Activated T-cell treated with anti-CD3 and anti-CD28 coated beads, Interleukin-2, amount 50 U/mL, for 24 hours (primary cell): ENCODE measurements at regions not wholly inside any gene's neighbourhood (a gene's known extent, or its start where the extent isn't known, plus 50 kb on each side); places are given as distances from the start of the nearest gene placed in this dataset.
"Not testable (repeated sequence)": the region's sequence is repeated elsewhere in the genome, so short reads cannot be mapped to it uniquely, and the experiment has no call there.

ENCODE experiments used
- DNase-seq: peaks from one replicate; pipeline ENCODE4 v3.0.0-alpha.2; 2020
- H3K27ac Mint-ChIP-seq: 2 replicates; pipeline ENCODE4 v1.8.0; 2020; ENCODE audit warnings: mild to moderate bottlenecking, mixed read lengths
- H3K27me3 Mint-ChIP-seq: 2 replicates; pipeline ENCODE4 v1.8.0; 2020; ENCODE audit warnings: mixed read lengths
- H3K36me3 Mint-ChIP-seq: 2 replicates; pipeline ENCODE4 v1.8.0; 2020; ENCODE audit warnings: low read depth, mixed read lengths
- H3K4me1 Mint-ChIP-seq: 2 replicates; pipeline ENCODE4 v1.8.0; 2020; ENCODE audit warnings: low read depth, mixed read lengths
- H3K4me3 Mint-ChIP-seq: 2 replicates; pipeline ENCODE4 v1.8.0; 2020; ENCODE audit warnings: mild to moderate bottlenecking, moderate library complexity, mixed read lengths
- H3K9me3 Mint-ChIP-seq: 2 replicates; pipeline ENCODE4 v1.8.0; 2020; ENCODE audit warnings: mixed read lengths

- no peak for DNase-seq
- no peaks in the 10 kb centered on the region for H3K4me1 Mint-ChIP-seq
- peaks cover 4% of the 10 kb centered on the region for H3K9me3 Mint-ChIP-seq
- no peak overlapping the region for H3K27ac Mint-ChIP-seq
- H3K36me3 Mint-ChIP-seq, result no peaks in the 10 kb centered on the region
- no peak overlapping the region for H3K4me3 Mint-ChIP-seq
- H3K27me3 Mint-ChIP-seq, result no peaks in the 10 kb centered on the region
Observed at GRCh38 chr3:94379264-94379663, 316.4 kb downstream of the NSUN3 start.

GRCh38 chr3:94394885-94395284 is 332.0 kb downstream of the NSUN3 start:
- Mint-ChIP-seq H3K9me3 (peaks cover 3% of the 10 kb centered on the region), H3K27ac (no peak overlapping the region), H3K4me1 (no peaks in the 10 kb centered on the region), H3K4me3 (no peak overlapping the region), H3K36me3 (no peaks in the 10 kb centered on the region), H3K27me3 (no peaks in the 10 kb centered on the region)
- DNase-seq, result no peak

- Mint-ChIP-seq H3K36me3 (no peaks in the 10 kb centered on the region), H3K4me1 (no peaks in the 10 kb centered on the region), H3K9me3 (peaks cover 3% of the 10 kb centered on the region), H3K27me3 (no peaks in the 10 kb centered on the region), H3K27ac (no peak overlapping the region), H3K4me3 (no peak overlapping the region)
- no peak for DNase-seq
Observed at GRCh38 chr3:94395851-94396250, 333.0 kb downstream of the NSUN3 start.

GRCh38 chr3:94398036-94398435 is 335.2 kb downstream of the NSUN3 start:
- Mint-ChIP-seq H3K27me3 (no peaks in the 10 kb centered on the region), H3K36me3 (no peaks in the 10 kb centered on the region), H3K4me1 (no peaks in the 10 kb centered on the region), H3K27ac (no peak overlapping the region), H3K4me3 (no peak overlapping the region), H3K9me3 (no peaks in the 10 kb centered on the region)
- DNase-seq, result no peak

- no peak overlapping the region for H3K4me3 Mint-ChIP-seq
- H3K36me3 Mint-ChIP-seq, result no peaks in the 10 kb centered on the region
- H3K27me3 Mint-ChIP-seq, result no peaks in the 10 kb centered on the region
- no peak for DNase-seq
- H3K4me1 Mint-ChIP-seq, result no peaks in the 10 kb centered on the region
- H3K27ac Mint-ChIP-seq, result no peak overlapping the region
- H3K9me3 Mint-ChIP-seq, result no peaks in the 10 kb centered on the region
Observed at GRCh38 chr3:94401466-94401865, 338.6 kb downstream of the NSUN3 start.

GRCh38 chr3:94402126-94402525 is 339.3 kb downstream of the NSUN3 start:
- DNase-seq, result no peak
- Mint-ChIP-seq H3K27ac (no peak overlapping the region), H3K4me1 (no peaks in the 10 kb centered on the region), H3K9me3 (no peaks in the 10 kb centered on the region), H3K27me3 (no peaks in the 10 kb centered on the region), H3K36me3 (no peaks in the 10 kb centered on the region), H3K4me3 (no peak overlapping the region)

- Mint-ChIP-seq H3K27ac (no peak overlapping the region), H3K27me3 (no peaks in the 10 kb centered on the region), H3K4me1 (no peaks in the 10 kb centered on the region), H3K36me3 (no peaks in the 10 kb centered on the region), H3K9me3 (no peaks in the 10 kb centered on the region), H3K4me3 (no peak overlapping the region)
- DNase-seq, result no peak
Observed at GRCh38 chr3:94405258-94406035, 342.6 kb downstream of the NSUN3 start.

- Mint-ChIP-seq H3K27ac (no peak overlapping the region), H3K27me3 (no peaks in the 10 kb centered on the region), H3K4me3 (no peak overlapping the region), H3K36me3 (no peaks in the 10 kb centered on the region), H3K4me1 (no peaks in the 10 kb centered on the region), H3K9me3 (no peaks in the 10 kb centered on the region)
- DNase-seq, result no peak
Observed at GRCh38 chr3:94406595-94406994, 343.7 kb downstream of the NSUN3 start.

GRCh38 chr3:94412936-94413335 is 350.1 kb downstream of the NSUN3 start:
- not testable (repeated sequence) for H3K36me3 Mint-ChIP-seq, H3K4me1 Mint-ChIP-seq, H3K9me3 Mint-ChIP-seq, H3K4me3 Mint-ChIP-seq, H3K27ac Mint-ChIP-seq, DNase-seq, H3K27me3 Mint-ChIP-seq

- Mint-ChIP-seq H3K4me3 (no peak overlapping the region), H3K4me1 (no peaks in the 10 kb centered on the region), H3K36me3 (no peaks in the 10 kb centered on the region), H3K27ac (no peak overlapping the region), H3K27me3 (no peaks in the 10 kb centered on the region), H3K9me3 (no peaks in the 10 kb centered on the region)
- no peak for DNase-seq
Observed at GRCh38 chr3:94413336-94414108, 350.7 kb downstream of the NSUN3 start.

GRCh38 chr3:94414418-94414817 is 351.6 kb downstream of the NSUN3 start:
- DNase-seq, result no peak
- Mint-ChIP-seq H3K27ac (no peak overlapping the region), H3K4me1 (no peaks in the 10 kb centered on the region), H3K9me3 (no peaks in the 10 kb centered on the region), H3K27me3 (no peaks in the 10 kb centered on the region), H3K36me3 (no peaks in the 10 kb centered on the region), H3K4me3 (no peak overlapping the region)

- no peaks in the 10 kb centered on the region for H3K4me1 Mint-ChIP-seq
- H3K4me3 Mint-ChIP-seq, result no peak overlapping the region
- DNase-seq, result no peak
Observed at GRCh38 chr3:94416768-94417167, 353.9 kb downstream of the NSUN3 start.

GRCh38 chr3:94417963-94418455 is 355.1 kb downstream of the NSUN3 start:
- H3K36me3 Mint-ChIP-seq, result no peaks in the 10 kb centered on the region
- peaks cover 6% of the 10 kb centered on the region for H3K9me3 Mint-ChIP-seq
- no peak overlapping the region for H3K27ac Mint-ChIP-seq

More at GRCh38 chr3:94416768-94417167, 353.9 kb downstream of the NSUN3 start:
- Mint-ChIP-seq H3K27me3 (no peaks in the 10 kb centered on the region), H3K9me3 (peaks cover 6% of the 10 kb centered on the region), H3K36me3 (no peaks in the 10 kb centered on the region), H3K27ac (no peak overlapping the region)

GRCh38 chr3:94420931-94421330 is 358.1 kb downstream of the NSUN3 start:
- peaks cover 8% of the 10 kb centered on the region for H3K9me3 Mint-ChIP-seq
- DNase-seq, result no peak
- H3K27ac Mint-ChIP-seq, result no peak overlapping the region
- no peaks in the 10 kb centered on the region for H3K36me3 Mint-ChIP-seq
- H3K27me3 Mint-ChIP-seq, result no peaks in the 10 kb centered on the region
- no peaks in the 10 kb centered on the region for H3K4me1 Mint-ChIP-seq
- no peak overlapping the region for H3K4me3 Mint-ChIP-seq

More at GRCh38 chr3:94417963-94418455, 355.1 kb downstream of the NSUN3 start:
- H3K27me3 Mint-ChIP-seq, result no peaks in the 10 kb centered on the region
- H3K4me3 Mint-ChIP-seq, result no peak overlapping the region
- DNase-seq, result no peak
- H3K4me1 Mint-ChIP-seq, result no peaks in the 10 kb centered on the region

- DNase-seq, result no peak
- no peaks in the 10 kb centered on the region for H3K4me1 Mint-ChIP-seq
- H3K27me3 Mint-ChIP-seq, result no peaks in the 10 kb centered on the region
- H3K27ac Mint-ChIP-seq, result no peak overlapping the region
- peaks cover 15% of the 10 kb centered on the region for H3K9me3 Mint-ChIP-seq
- H3K4me3 Mint-ChIP-seq, result no peak overlapping the region
- H3K36me3 Mint-ChIP-seq, result no peaks in the 10 kb centered on the region
Observed at GRCh38 chr3:94423578-94423977, 360.7 kb downstream of the NSUN3 start.
